Right atrium auricular region (tissue), 2 donors: ENCODE measurements at regions not wholly inside any gene's neighbourhood (a gene's known extent, or its start where the extent isn't known, plus 50 kb on each side); places are given as distances from the start of the nearest gene placed in this dataset.

ENCODE experiments used
- DNase-seq: peaks from one replicate; pipeline ENCODE4 v3.0.0-alpha.2; 2019; ENCODE audit warnings: low spot score
- H3K27ac ChIP-seq, 2 donors: fragments of 200-600 bp; sonication (generic); 1 replicate in 1 of 2; 2 replicates in 1 of 2; pipeline ENCODE4 v1.5.1; 2016 to 2019
- H3K27me3 ChIP-seq, 2 donors: fragments of 200-600 bp; sonication (generic); one replicate each; pipeline versions ENCODE4 v1.5.1 to v1.6.0; 2017 to 2019
- H3K36me3 ChIP-seq: fragments of 200-600 bp; sonication (generic); one replicate; pipeline ENCODE4 v1.5.1; 2016
- H3K4me1 ChIP-seq, 2 donors: fragments of 200-600 bp; sonication (generic); one replicate each; pipeline versions ENCODE4 v1.5.1 to v1.6.0; 2017 to 2019
- H3K4me3 ChIP-seq, 2 donors: fragments of 200-600 bp; sonication (generic); 1 replicate in 1 of 2; 2 replicates in 1 of 2; pipeline ENCODE4 v1.5.1; 2017 to 2019; ENCODE audit warnings: mild to moderate bottlenecking in 1 of 2, moderate library complexity in 1 of 2
- H3K9me3 ChIP-seq, 2 donors: fragments of 200-600 bp; sonication (generic); one replicate each; pipeline ENCODE4 v1.5.1; 2019
- CTCF ChIP-seq, 2 donors: fragments of 200-600 bp; sonication (generic); IDR thresholded peaks; one replicate each; pipeline ENCODE4 v1.5.1; 2019; ENCODE audit warnings: antibody characterized with exemption in 2 of 2

DNA sequence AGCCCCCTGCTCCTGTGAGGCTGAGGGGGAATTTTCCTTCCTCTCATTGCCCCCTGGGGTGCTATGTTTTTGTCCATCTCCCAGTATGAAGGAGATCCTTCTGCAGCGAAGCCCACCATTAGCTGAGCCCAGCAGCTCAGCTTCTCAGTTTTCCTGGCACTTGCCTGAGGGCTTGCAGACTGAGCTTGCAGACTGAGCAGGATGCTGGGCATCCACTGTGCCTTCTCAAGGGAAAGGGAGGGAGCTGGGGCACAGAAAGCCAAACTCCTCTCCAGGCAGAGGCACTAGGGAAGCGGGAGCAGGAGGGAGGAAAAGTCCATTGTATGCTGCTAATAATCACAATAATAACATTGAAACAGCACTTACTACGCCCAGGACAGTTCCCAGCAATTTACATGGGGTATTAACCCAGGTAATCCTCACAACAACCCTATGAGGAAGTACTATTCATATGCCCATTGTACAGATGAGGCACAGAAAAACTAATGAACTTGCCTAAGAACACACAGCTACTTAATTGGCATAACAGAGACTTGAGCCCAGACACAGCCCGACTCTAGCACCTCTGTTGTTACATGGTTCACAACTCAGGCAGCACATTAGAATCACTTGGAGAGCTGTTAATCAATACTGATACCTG lies 86.9 kb upstream of the SSBP2 start:
- TF ChIP-seq CTCF (IDR thresholded peaks at IDR 0.05): no peak

GRCh38 chr5:81835814-81836367 lies 85.0 kb upstream of the SSBP2 start:
- no peak overlapping the region for H3K4me3 ChIP-seq
- H3K4me1 ChIP-seq: no peaks in the 10 kb centered on the region
- no peak for DNase-seq
- TF ChIP-seq CTCF (IDR thresholded peaks at IDR 0.05): no peak
- H3K27me3 ChIP-seq: no peaks in the 10 kb centered on the region
- no peaks in the 10 kb centered on the region for H3K36me3 ChIP-seq
- no peak overlapping the region for H3K27ac ChIP-seq
- H3K9me3 ChIP-seq: no peaks in the 10 kb centered on the region

More for the DNA sequence above, 86.9 kb upstream of the SSBP2 start:
- Histone ChIP-seq H3K4me3 (no peak overlapping the region), H3K27ac (no peak overlapping the region), H3K36me3 (no peaks in the 10 kb centered on the region), H3K4me1 (no peaks in the 10 kb centered on the region), H3K27me3 (no peaks in the 10 kb centered on the region), H3K9me3 (no peaks in the 10 kb centered on the region)
- DNase-seq: no peak

GRCh38 chr5:81834021-81834660 lies 83.2 kb upstream of the SSBP2 start:
- H3K27me3 ChIP-seq: no peaks in the 10 kb centered on the region
- TF ChIP-seq CTCF (IDR thresholded peaks at IDR 0.05): no peak
- H3K4me1 ChIP-seq: no peaks in the 10 kb centered on the region

GRCh38 chr5:81830596-81830995 lies 79.7 kb upstream of the SSBP2 start:
- no peak for DNase-seq
- H3K36me3 ChIP-seq: no peaks in the 10 kb centered on the region
- no peaks in the 10 kb centered on the region for H3K9me3 ChIP-seq
- peaks cover 0 to 1% of the 10 kb centered on the region in 2 donors for H3K4me1 ChIP-seq
- H3K27me3 ChIP-seq: no peaks in the 10 kb centered on the region
- no peak overlapping the region for H3K27ac ChIP-seq
- TF ChIP-seq CTCF (IDR thresholded peaks at IDR 0.05): no peak
- no peak overlapping the region for H3K4me3 ChIP-seq

More at GRCh38 chr5:81834021-81834660, 83.2 kb upstream of the SSBP2 start:
- Histone ChIP-seq H3K9me3 (no peaks in the 10 kb centered on the region), H3K4me3 (no peak overlapping the region), H3K27ac (no peak overlapping the region), H3K36me3 (no peaks in the 10 kb centered on the region)
- DNase-seq: no peak

DNA sequence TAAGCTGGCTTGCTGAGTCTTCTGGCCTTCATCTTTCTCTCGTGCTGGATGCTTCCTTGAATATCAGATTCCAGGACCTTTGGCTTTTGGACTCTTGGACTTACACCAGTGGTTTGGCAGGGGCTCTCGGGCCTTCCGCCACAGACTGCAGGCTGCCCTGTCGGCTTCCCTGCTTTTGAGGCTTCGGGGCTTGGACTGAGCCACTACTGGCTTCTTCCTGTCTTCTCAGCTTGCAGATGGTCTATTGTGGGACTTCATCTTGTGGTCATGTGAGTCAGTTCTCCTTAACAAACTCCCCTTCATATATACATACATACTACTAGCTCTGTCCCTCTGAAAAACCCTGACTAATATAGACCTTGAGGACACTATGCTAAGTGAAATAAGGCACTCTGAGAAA lies 78.3 kb upstream of the SSBP2 start:
- H3K27ac ChIP-seq: no peak overlapping the region
- no peak for TF ChIP-seq CTCF (IDR thresholded peaks at IDR 0.05)

More for the DNA sequence above, 78.3 kb upstream of the SSBP2 start:
- H3K9me3 ChIP-seq: no peaks in the 10 kb centered on the region
- H3K36me3 ChIP-seq: no peaks in the 10 kb centered on the region
- peaks cover 0 to 9% of the 10 kb centered on the region in 2 donors for H3K4me1 ChIP-seq
- no peak overlapping the region for H3K4me3 ChIP-seq
- no peak for DNase-seq
- H3K27me3 ChIP-seq: no peaks in the 10 kb centered on the region
